Neural cell (in vitro differentiated cells): ENCODE measurements at regions not wholly inside any gene's neighbourhood (a gene's known extent, or its start where the extent isn't known, plus 50 kb on each side); places are given as distances from the start of the nearest gene placed in this dataset.

ENCODE experiments used
- H2AFZ ChIP-seq: fragments of 200-600, 300-800 bp; sonication (generic), shearing (Covaris generic); 2 replicates; pipeline ENCODE4 v1.6.0; 2014; ENCODE audit warnings: low read depth, mild to moderate bottlenecking, antibody characterized with exemption, low read length, moderate library complexity
- H3F3A ChIP-seq: fragments of 200-600 bp; shearing (Covaris generic); 2 replicates; pipeline ENCODE4 v1.6.1; 2016; ENCODE audit warnings: mild to moderate bottlenecking, moderate library complexity, mixed read lengths, antibody characterized with exemption, low read length; ENCODE audit not compliant: insufficient read depth, poor library complexity, severe bottlenecking
- H3K27ac ChIP-seq: fragments of 200-600, 300-800 bp; sonication (generic), shearing (Covaris generic); 2 replicates; pipeline ENCODE4 v1.5.1; 2014; ENCODE audit warnings: mild to moderate bottlenecking, low read length, moderate library complexity
- H3K27me3 ChIP-seq: fragments of 300-800, 200-600 bp; sonication (generic), shearing (Covaris generic); 2 replicates; pipeline ENCODE4 v1.6.0; 2014; ENCODE audit warnings: mild to moderate bottlenecking, low read depth, low read length, moderate library complexity; ENCODE audit not compliant: insufficient read depth
- H3K36me3 ChIP-seq: fragments of 300-800, 200-600 bp; sonication (generic), shearing (Covaris generic); 2 replicates; pipeline ENCODE4 v1.5.1; 2014; ENCODE audit warnings: mild to moderate bottlenecking, antibody characterized with exemption, low read length, moderate library complexity; ENCODE audit not compliant: insufficient read depth
- H3K4me2 ChIP-seq: fragments of 300-800, 200-600 bp; sonication (generic), shearing (Covaris generic); 2 replicates; pipeline ENCODE4 v1.6.0; 2014; ENCODE audit warnings: mild to moderate bottlenecking, low read length
- H3K4me3 ChIP-seq: fragments of 300-800, 200-600 bp; sonication (generic), shearing (Covaris generic); 2 replicates; pipeline ENCODE4 v1.5.1; 2014; ENCODE audit warnings: mild to moderate bottlenecking, low read length, moderate library complexity
- H3K79me2 ChIP-seq: fragments of 200-600 bp; shearing (Covaris generic); replicated peaks from 2 replicates; pipeline ENCODE4 v1.6.0; 2014; ENCODE audit warnings: mild to moderate bottlenecking, low read length, moderate library complexity; ENCODE audit not compliant: insufficient read depth
- H3K9ac ChIP-seq: fragments of 300-800, 200-600 bp; sonication (generic), shearing (Covaris generic); 2 replicates; pipeline ENCODE4 v1.6.1; 2016; ENCODE audit warnings: mild to moderate bottlenecking, low read length, mixed read lengths
- H3K9me2 ChIP-seq: fragments of 200-600 bp; shearing (Covaris generic); 2 replicates; pipeline ENCODE4 v1.6.1; 2016; ENCODE audit warnings: mild to moderate bottlenecking, low read length, mixed read lengths; ENCODE audit not compliant: insufficient read depth
- H3K9me3 ChIP-seq: fragments of 200-600, 300-800 bp; sonication (generic), shearing (Covaris generic); 2 replicates; pipeline ENCODE4 v1.6.1; 2016; ENCODE audit warnings: mild to moderate bottlenecking, mixed run types, low read length, moderate library complexity, mixed read lengths
- H4K20me1 ChIP-seq: fragments of 200-600 bp; shearing (Covaris generic); 2 replicates; pipeline ENCODE4 v1.6.1; 2016; ENCODE audit warnings: mild to moderate bottlenecking, mixed run types; ENCODE audit not compliant: insufficient read depth
- EP300 ChIP-seq: fragments of 450-650 bp; conservative IDR thresholded peaks from 2 replicates; pipeline ENCODE4 v1.6.1; 2014; ENCODE audit warnings: antibody characterized with exemption, mild to moderate bottlenecking, moderate library complexity; ENCODE audit not compliant: poor library complexity, severe bottlenecking
- EZH2 ChIP-seq: fragments of 200-600, 300-800 bp; shearing (Covaris generic), sonication (generic); IDR thresholded peaks from 2 replicates; pipeline ENCODE4 v1.6.1; 2014; ENCODE audit warnings: antibody characterized with exemption, low read length, borderline replicate concordance, mild to moderate bottlenecking; ENCODE audit not compliant: insufficient read depth, poor library complexity, severe bottlenecking
- MXI1 ChIP-seq: fragments of 450-650 bp; conservative IDR thresholded peaks from 2 replicates; pipeline ENCODE4 v1.6.1; 2014; ENCODE audit warnings: antibody characterized with exemption, mild to moderate bottlenecking; ENCODE audit not compliant: poor library complexity, severe bottlenecking
- POLR2AphosphoS5 ChIP-seq: IDR thresholded peaks from 2 replicates; pipeline ENCODE4 v1.6.1; 2012
- RAD21 ChIP-seq: fragments of 450-650 bp; conservative IDR thresholded peaks from 2 replicates; pipeline ENCODE4 v1.6.1; 2014; ENCODE audit warnings: antibody characterized with exemption, mild to moderate bottlenecking, moderate library complexity
- SMC3 ChIP-seq: fragments of 450-650 bp; conservative IDR thresholded peaks from 2 replicates; pipeline ENCODE4 v1.6.1; 2014; ENCODE audit warnings: antibody characterized with exemption, mild to moderate bottlenecking, moderate library complexity; ENCODE audit not compliant: poor library complexity
- TAF1 ChIP-seq: IDR thresholded peaks from 2 replicates; pipeline ENCODE4 v1.6.1; 2012; ENCODE audit warnings: low read depth
- TF ChIP-seq, protein P1 (sequence below): fragments of 450-650 bp; IDR thresholded peaks from 2 replicates; pipeline ENCODE4 v1.5.1; 2014; ENCODE audit warnings: antibody characterized with exemption, mild to moderate bottlenecking, moderate library complexity; ENCODE audit not compliant: poor library complexity, severe bottlenecking
- TF ChIP-seq, protein P2 (sequence below): IDR thresholded peaks from 2 replicates; pipeline ENCODE4 v1.6.1; 2012; ENCODE audit warnings: borderline replicate concordance

DNA sequence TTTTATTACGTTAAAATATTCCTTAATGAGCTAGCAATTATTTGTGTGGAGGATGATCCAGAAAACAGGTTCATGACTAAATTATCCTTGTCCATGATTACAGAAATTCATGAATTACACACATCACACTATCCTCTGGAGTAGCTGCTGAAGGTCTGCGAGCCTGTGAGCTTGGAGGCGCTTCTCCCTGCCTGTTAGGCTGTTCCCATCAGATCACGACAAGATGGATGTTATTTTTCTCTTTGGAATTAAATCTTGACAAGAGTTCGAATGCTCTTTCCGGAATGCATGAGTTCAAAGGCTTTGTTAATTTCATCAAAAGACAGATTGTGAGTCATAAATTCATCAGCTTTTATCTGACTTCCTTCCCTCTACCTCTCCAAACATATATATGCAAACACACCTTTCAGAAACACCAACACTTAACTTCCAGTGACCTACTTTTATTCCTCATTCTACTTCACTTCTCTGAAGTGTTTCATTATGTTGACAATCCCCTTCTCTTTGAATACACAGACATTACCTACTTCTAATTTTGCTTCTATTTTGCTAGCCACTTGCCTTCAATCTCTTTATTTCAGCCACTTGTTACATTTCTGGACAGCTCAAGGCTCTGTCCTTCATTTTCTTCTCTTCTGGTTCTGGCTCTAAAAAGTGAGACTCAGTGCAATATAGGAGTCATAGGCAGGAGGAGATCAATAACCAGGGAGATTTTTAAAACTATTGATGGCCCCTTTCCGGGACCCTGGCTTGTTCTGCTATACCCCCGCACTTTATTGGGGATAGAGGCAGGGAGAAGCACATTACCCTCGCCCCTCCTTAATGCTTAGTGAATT lies 274.6 kb downstream of the BTG1 start:
- Histone ChIP-seq H4K20me1 (no peaks in the 10 kb centered on the region), H3K27ac (no peak overlapping the region), H3K9me2 (no peaks in the 10 kb centered on the region), H3K4me2 (no peak overlapping the region), H3K9me3 (no peaks in the 10 kb centered on the region), H3K9ac (no peak overlapping the region), H3K4me3 (no peak overlapping the region), H3K36me3 (no peaks in the 10 kb centered on the region), H3K79me2 (no peaks in the 10 kb centered on the region), H3F3A (no peaks in the 10 kb centered on the region), H2AFZ (no peak overlapping the region), H3K27me3 (no peaks in the 10 kb centered on the region)
- TF ChIP-seq, protein P1, sequence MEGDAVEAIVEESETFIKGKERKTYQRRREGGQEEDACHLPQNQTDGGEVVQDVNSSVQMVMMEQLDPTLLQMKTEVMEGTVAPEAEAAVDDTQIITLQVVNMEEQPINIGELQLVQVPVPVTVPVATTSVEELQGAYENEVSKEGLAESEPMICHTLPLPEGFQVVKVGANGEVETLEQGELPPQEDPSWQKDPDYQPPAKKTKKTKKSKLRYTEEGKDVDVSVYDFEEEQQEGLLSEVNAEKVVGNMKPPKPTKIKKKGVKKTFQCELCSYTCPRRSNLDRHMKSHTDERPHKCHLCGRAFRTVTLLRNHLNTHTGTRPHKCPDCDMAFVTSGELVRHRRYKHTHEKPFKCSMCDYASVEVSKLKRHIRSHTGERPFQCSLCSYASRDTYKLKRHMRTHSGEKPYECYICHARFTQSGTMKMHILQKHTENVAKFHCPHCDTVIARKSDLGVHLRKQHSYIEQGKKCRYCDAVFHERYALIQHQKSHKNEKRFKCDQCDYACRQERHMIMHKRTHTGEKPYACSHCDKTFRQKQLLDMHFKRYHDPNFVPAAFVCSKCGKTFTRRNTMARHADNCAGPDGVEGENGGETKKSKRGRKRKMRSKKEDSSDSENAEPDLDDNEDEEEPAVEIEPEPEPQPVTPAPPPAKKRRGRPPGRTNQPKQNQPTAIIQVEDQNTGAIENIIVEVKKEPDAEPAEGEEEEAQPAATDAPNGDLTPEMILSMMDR, result no peak
- TF ChIP-seq MXI1 (no peak), EP300 (no peak), SMC3 (no peak), EZH2 (no peak), TAF1 (no peak), POLR2AphosphoS5 (no peak), RAD21 (no peak)
- TF ChIP-seq, protein P2, sequence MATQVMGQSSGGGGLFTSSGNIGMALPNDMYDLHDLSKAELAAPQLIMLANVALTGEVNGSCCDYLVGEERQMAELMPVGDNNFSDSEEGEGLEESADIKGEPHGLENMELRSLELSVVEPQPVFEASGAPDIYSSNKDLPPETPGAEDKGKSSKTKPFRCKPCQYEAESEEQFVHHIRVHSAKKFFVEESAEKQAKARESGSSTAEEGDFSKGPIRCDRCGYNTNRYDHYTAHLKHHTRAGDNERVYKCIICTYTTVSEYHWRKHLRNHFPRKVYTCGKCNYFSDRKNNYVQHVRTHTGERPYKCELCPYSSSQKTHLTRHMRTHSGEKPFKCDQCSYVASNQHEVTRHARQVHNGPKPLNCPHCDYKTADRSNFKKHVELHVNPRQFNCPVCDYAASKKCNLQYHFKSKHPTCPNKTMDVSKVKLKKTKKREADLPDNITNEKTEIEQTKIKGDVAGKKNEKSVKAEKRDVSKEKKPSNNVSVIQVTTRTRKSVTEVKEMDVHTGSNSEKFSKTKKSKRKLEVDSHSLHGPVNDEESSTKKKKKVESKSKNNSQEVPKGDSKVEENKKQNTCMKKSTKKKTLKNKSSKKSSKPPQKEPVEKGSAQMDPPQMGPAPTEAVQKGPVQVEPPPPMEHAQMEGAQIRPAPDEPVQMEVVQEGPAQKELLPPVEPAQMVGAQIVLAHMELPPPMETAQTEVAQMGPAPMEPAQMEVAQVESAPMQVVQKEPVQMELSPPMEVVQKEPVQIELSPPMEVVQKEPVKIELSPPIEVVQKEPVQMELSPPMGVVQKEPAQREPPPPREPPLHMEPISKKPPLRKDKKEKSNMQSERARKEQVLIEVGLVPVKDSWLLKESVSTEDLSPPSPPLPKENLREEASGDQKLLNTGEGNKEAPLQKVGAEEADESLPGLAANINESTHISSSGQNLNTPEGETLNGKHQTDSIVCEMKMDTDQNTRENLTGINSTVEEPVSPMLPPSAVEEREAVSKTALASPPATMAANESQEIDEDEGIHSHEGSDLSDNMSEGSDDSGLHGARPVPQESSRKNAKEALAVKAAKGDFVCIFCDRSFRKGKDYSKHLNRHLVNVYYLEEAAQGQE, result no peak

DNA sequence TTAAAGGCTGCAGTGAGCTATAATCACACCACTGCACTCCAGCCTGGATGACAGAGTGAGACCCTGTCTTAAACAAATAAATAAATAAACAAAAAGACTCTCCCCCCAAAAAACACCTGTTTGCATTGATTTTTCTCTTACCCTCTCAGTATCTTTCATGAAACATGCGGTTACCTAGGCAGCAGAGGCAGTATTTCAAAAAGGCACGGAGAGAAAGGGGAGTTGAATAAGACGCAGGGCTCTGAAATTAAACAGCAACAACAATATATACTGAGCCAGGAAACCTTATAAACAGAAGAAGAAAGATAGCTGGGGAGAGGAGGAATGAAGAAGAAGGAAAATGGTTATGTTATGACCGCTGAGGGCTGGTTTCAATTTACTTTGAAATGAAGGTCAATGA lies 277.6 kb downstream of the BTG1 start:
- no peak for TF ChIP-seq RAD21
- TF ChIP-seq, protein P2, result no peak
- no peak for TF ChIP-seq POLR2AphosphoS5
- no peak for TF ChIP-seq EP300
- no peak for TF ChIP-seq EZH2
- TF ChIP-seq SMC3, result no peak
- no peak for TF ChIP-seq MXI1
- TF ChIP-seq, protein P1, result no peak
- no peak for TF ChIP-seq TAF1
- no peaks in the 10 kb centered on the region for H3K27me3 ChIP-seq

More for the DNA sequence above, 277.6 kb downstream of the BTG1 start:
- Histone ChIP-seq H3F3A (no peaks in the 10 kb centered on the region), H3K9ac (no peak overlapping the region), H3K9me3 (no peaks in the 10 kb centered on the region), H4K20me1 (no peaks in the 10 kb centered on the region), H3K36me3 (no peaks in the 10 kb centered on the region), H3K9me2 (no peaks in the 10 kb centered on the region), H2AFZ (no peak overlapping the region), H3K4me3 (no peak overlapping the region), H3K27ac (no peak overlapping the region), H3K4me2 (no peak overlapping the region), H3K79me2 (no peaks in the 10 kb centered on the region)
